ENCODE measurements at regions not wholly inside any gene's neighbourhood (a gene's known extent, or its start where the extent isn't known, plus 50 kb on each side); places are given as distances from the start of the nearest gene placed in this dataset.

- Mint-ChIP-seq H3K9me3 (peaks cover 0 to 3% (median 0%) of the 10 kb centered on the region in 7 donors), H3K27me3 (peaks cover 0 to 13% (median 8%) of the 10 kb centered on the region in 3 donors), H3K4me3 (no peak overlapping the region), H3K4me1 (peaks cover 0 to 5% (median 5%) of the 10 kb centered on the region in 3 donors), H3K36me3 (no peaks in the 10 kb centered on the region), H3K27ac (no peak overlapping the region)
- ATAC-seq (ENCODE audit: low read depth in 2 of 2) (no peak), DNase-seq (no peak)
Measured at GRCh38 chr10:3723766-3724165, 61.2 kb downstream of the KLF6 start.

- Mint-ChIP-seq H3K27ac (peak overlapping the region in 2 of 6 donors; percentile 23 to 39), H3K4me3 (no peak overlapping the region), H3K36me3 (no peaks in the 10 kb centered on the region), H3K4me1 (peaks cover 0 to 5% (median 5%) of the 10 kb centered on the region in 3 donors), H3K27me3 (peaks cover 0 to 8% (median 0%) of the 10 kb centered on the region in 3 donors), H3K9me3 (peaks cover 0 to 3% (median 0%) of the 10 kb centered on the region in 7 donors)
- ATAC-seq (ENCODE audit: low read depth in 2 of 2) (peak in 1 of 2 donors; percentile 25), DNase-seq (no peak)
Measured at GRCh38 chr10:3720228-3721019, 64.6 kb downstream of the KLF6 start.

- Mint-ChIP-seq H3K4me3 (no peak overlapping the region), H3K36me3 (no peaks in the 10 kb centered on the region), H3K4me1 (peaks cover 0 to 5% (median 5%) of the 10 kb centered on the region in 3 donors), H3K27me3 (peaks cover 0 to 8% (median 0%) of the 10 kb centered on the region in 3 donors), H3K9me3 (peaks cover 0 to 3% (median 0%) of the 10 kb centered on the region in 7 donors), H3K27ac (peak overlapping the region in 2 of 6 donors; percentile 66 to 80)
- DNase-seq, result no peak
- ATAC-seq (ENCODE audit: low read depth in 2 of 2), result no peak
Measured at GRCh38 chr10:3719024-3719843, 65.8 kb downstream of the KLF6 start.

- ATAC-seq (ENCODE audit: low read depth in 2 of 2) (no peak), DNase-seq (no peak)
- H3K36me3 Mint-ChIP-seq, result peaks cover 0 to 5% of the 10 kb centered on the region in 2 donors
- peaks cover 0 to 5% (median 5%) of the 10 kb centered on the region in 3 donors for H3K4me1 Mint-ChIP-seq
- H3K9me3 Mint-ChIP-seq, result peaks cover 8 to 18% (median 12%) of the 10 kb centered on the region in 7 donors
- no peaks in the 10 kb centered on the region for H3K27me3 Mint-ChIP-seq
- peak overlapping the region in 2 of 6 donors; percentile 65 to 68 for H3K27ac Mint-ChIP-seq
- no peak overlapping the region for H3K4me3 Mint-ChIP-seq
Measured at GRCh38 chr10:3716093-3716492, 68.9 kb downstream of the KLF6 start.

- Mint-ChIP-seq H3K4me1 (no peaks in the 10 kb centered on the region), H3K27ac (peak overlapping the region in 1 of 6 donors; percentile 23), H3K36me3 (peaks cover 0 to 9% of the 10 kb centered on the region in 2 donors), H3K9me3 (peaks cover 11 to 21% (median 15%) of the 10 kb centered on the region in 7 donors), H3K4me3 (no peak overlapping the region), H3K27me3 (no peaks in the 10 kb centered on the region)
- ATAC-seq (ENCODE audit: low read depth in 2 of 2) (no peak), DNase-seq (no peak)
Measured at GRCh38 chr10:3714967-3715366, 70.0 kb downstream of the KLF6 start.

- ATAC-seq (ENCODE audit: low read depth in 2 of 2) (no peak), DNase-seq (no peak)
- H3K4me1 Mint-ChIP-seq, result no peaks in the 10 kb centered on the region
- H3K36me3 Mint-ChIP-seq, result peaks cover 0 to 9% of the 10 kb centered on the region in 2 donors
- H3K4me3 Mint-ChIP-seq, result no peak overlapping the region
- H3K9me3 Mint-ChIP-seq, result peaks cover 11 to 21% (median 15%) of the 10 kb centered on the region in 7 donors
- H3K27me3 Mint-ChIP-seq, result no peaks in the 10 kb centered on the region
- no peak overlapping the region for H3K27ac Mint-ChIP-seq
Measured at GRCh38 chr10:3714531-3714930, 70.5 kb downstream of the KLF6 start.

- ATAC-seq (ENCODE audit: low read depth in 2 of 2) (no peak), DNase-seq (no peak)
- H3K36me3 Mint-ChIP-seq, result peaks cover 0 to 9% of the 10 kb centered on the region in 2 donors
- H3K4me1 Mint-ChIP-seq, result no peaks in the 10 kb centered on the region
- no peaks in the 10 kb centered on the region for H3K27me3 Mint-ChIP-seq
- H3K9me3 Mint-ChIP-seq, result peaks cover 11 to 21% (median 15%) of the 10 kb centered on the region in 7 donors
- no peak overlapping the region for H3K4me3 Mint-ChIP-seq
- H3K27ac Mint-ChIP-seq, result no peak overlapping the region
Measured at GRCh38 chr10:3712707-3713106, 72.3 kb downstream of the KLF6 start.

GRCh38 chr10:3711918-3712317 lies 73.1 kb downstream of the KLF6 start:
- peaks cover 11 to 21% (median 15%) of the 10 kb centered on the region in 7 donors for H3K9me3 Mint-ChIP-seq
- H3K4me3 Mint-ChIP-seq, result no peak overlapping the region

GRCh38 chr10:3710764-3711163 lies 74.2 kb downstream of the KLF6 start:
- no peaks in the 10 kb centered on the region for H3K4me1 Mint-ChIP-seq
- no peak overlapping the region for H3K27ac Mint-ChIP-seq
- H3K36me3 Mint-ChIP-seq, result peaks cover 0 to 9% of the 10 kb centered on the region in 2 donors
- no peak for ATAC-seq (ENCODE audit: low read depth in 2 of 2)
- peaks cover 11 to 21% (median 15%) of the 10 kb centered on the region in 7 donors for H3K9me3 Mint-ChIP-seq
- H3K4me3 Mint-ChIP-seq, result no peak overlapping the region
- no peak for DNase-seq
- H3K27me3 Mint-ChIP-seq, result no peaks in the 10 kb centered on the region

More at GRCh38 chr10:3711918-3712317, 73.1 kb downstream of the KLF6 start:
- Mint-ChIP-seq H3K4me1 (no peaks in the 10 kb centered on the region), H3K27me3 (no peaks in the 10 kb centered on the region), H3K27ac (no peak overlapping the region), H3K36me3 (peaks cover 0 to 9% of the 10 kb centered on the region in 2 donors)
- ATAC-seq (ENCODE audit: low read depth in 2 of 2) (no peak), DNase-seq (no peak)

GRCh38 chr10:3709456-3710060 lies 75.5 kb downstream of the KLF6 start:
- Mint-ChIP-seq H3K9me3 (peaks cover 11 to 21% (median 15%) of the 10 kb centered on the region in 7 donors), H3K4me1 (peaks cover 5 to 9% (median 6%) of the 10 kb centered on the region in 3 donors), H3K36me3 (peaks cover 0 to 9% of the 10 kb centered on the region in 2 donors), H3K4me3 (no peak overlapping the region), H3K27me3 (peaks cover 0 to under 1% (median 0%) of the 10 kb centered on the region in 3 donors), H3K27ac (no peak overlapping the region)
- DNase-seq, result no peak
- ATAC-seq (ENCODE audit: low read depth in 2 of 2), result no peak

- ATAC-seq (ENCODE audit: low read depth in 2 of 2) (no peak), DNase-seq (no peak)
- Mint-ChIP-seq H3K27ac (no peak overlapping the region), H3K36me3 (peaks cover 0 to 9% of the 10 kb centered on the region in 2 donors), H3K9me3 (peaks cover 11 to 21% (median 15%) of the 10 kb centered on the region in 7 donors), H3K4me1 (peaks cover 6 to 14% (median 10%) of the 10 kb centered on the region in 3 donors), H3K4me3 (no peak overlapping the region), H3K27me3 (peaks cover 0 to 5% (median 0%) of the 10 kb centered on the region in 3 donors)
Measured at GRCh38 chr10:3708852-3709251, 76.2 kb downstream of the KLF6 start.

GRCh38 chr10:3704565-3705325 lies 80.3 kb downstream of the KLF6 start:
- H3K36me3 Mint-ChIP-seq, result no peaks in the 10 kb centered on the region
- H3K27ac Mint-ChIP-seq, result peak overlapping the region in 1 of 6 donors; percentile 65
- no peak overlapping the region for H3K4me3 Mint-ChIP-seq
- no peaks in the 10 kb centered on the region for H3K9me3 Mint-ChIP-seq
- DNase-seq (no peak), ATAC-seq (ENCODE audit: low read depth in 2 of 2) (peak in 1 of 2 donors; percentile 21)
- peaks cover 6 to 14% (median 13%) of the 10 kb centered on the region in 3 donors for H3K4me1 Mint-ChIP-seq
- peaks cover 0 to 5% (median 0%) of the 10 kb centered on the region in 3 donors for H3K27me3 Mint-ChIP-seq
